ENCODE measurements at regions not wholly inside any gene's neighbourhood (a gene's known extent, or its start where the extent isn't known, plus 50 kb on each side); places are given as distances from the start of the nearest gene placed in this dataset.

- H3K27me3 ChIP-seq (ENCODE audit: control insufficient read depth in 1 of 2, insufficient read depth in 2 of 2, low read length in 2 of 2) = no peaks in the 10 kb centered on the region; a peak in 1 of 5 replicates
- BruUV-seq (replicated peaks) = no TSS peak
- H3K36me3 ChIP-seq (replicated peaks in 1 of 2; ENCODE audit: control insufficient read depth in 1 of 2, insufficient read depth in 2 of 2, low read length in 2 of 2) = no peaks in the 10 kb centered on the region
- no peaks in the 10 kb centered on the region for H4K20me1 ChIP-seq (ENCODE audit: insufficient read depth, low read length)
- no peaks in the 10 kb centered on the region for H3K4me1 ChIP-seq (ENCODE audit: insufficient read depth, low read length)
- POLR2A ChIA-PET = no interaction called here
- no peak overlapping the region for H3K4me3 ChIP-seq (replicated peaks in 1 of 3; ENCODE audit: insufficient read depth in 1 of 3, low read depth in 2 of 3, low read length in 3 of 3)
- no peak overlapping the region for H3K27ac ChIP-seq (ENCODE audit: extremely low read length, insufficient read depth, low read length)
- DNase-seq (ENCODE audit: low spot score) (no peak), ATAC-seq (no peak), FAIRE-seq (no peak)
- H3K4me2 ChIP-seq (ENCODE audit: low read depth, low read length) = no peak overlapping the region
- intact Hi-C loops (cut with micrococcal nuclease; ENCODE audit: unreplicated experiment) (no loop called here), in situ Hi-C loops (cut with HindIII; ENCODE audit: extremely low pct_ligation_motif_present, low pct_unique_long_range_greater_than_20kb) (no loop called here)
- 0% methylated on average over 1 of the region's 1 CpG for WGBS (ENCODE audit: low lambda C conversion rate)
- no peak for TF ChIP-seq ZNF800 (CRISPR knock-in tag; IDR thresholded peaks at IDR 0.05)
- TF ChIP-seq MAZ (IDR thresholded peaks at IDR 0.05; ENCODE audit: borderline replicate concordance, low read depth, low read length) = no peak
- no peak for TF ChIP-seq MAZ (CRISPR knock-in tag; IDR thresholded peaks at IDR 0.05; ENCODE audit: low read depth)
- no peak for TF ChIP-seq ZNF652 (CRISPR knock-in tag; IDR thresholded peaks at IDR 0.05; ENCODE audit: borderline replicate concordance, low read depth)
- no peak for TF ChIP-seq KLF16 (CRISPR knock-in tag; IDR thresholded peaks at IDR 0.05)
- no peak for TF ChIP-seq ZNF530 (CRISPR knock-in tag; IDR thresholded peaks at IDR 0.05; ENCODE audit: low read depth)
- TF ChIP-seq MEIS1 (CRISPR knock-in tag; IDR thresholded peaks at IDR 0.05; ENCODE audit: borderline replicate concordance) = no peak
- TF ChIP-seq GATAD2A (CRISPR knock-in tag; IDR thresholded peaks at IDR 0.05) = no peak
- TF ChIP-seq CENPBD1 (CRISPR knock-in tag; IDR thresholded peaks at IDR 0.05; ENCODE audit: borderline replicate concordance, low read depth) = no peak
- no peak for TF ChIP-seq ZBTB37 (CRISPR knock-in tag; IDR thresholded peaks at IDR 0.05)
- TF ChIP-seq BHLHE40 (IDR thresholded peaks at IDR 0.05; ENCODE audit: low read length) = no peak
- CTCF ChIA-PET (ENCODE audit: low intra/inter-chr PET ratio, low total read pairs) = no interaction called here
- no peak overlapping the region for H3K9ac ChIP-seq (ENCODE audit: insufficient read depth, low read depth, low read length)
- H2AFZ ChIP-seq (ENCODE audit: low read length) = no peak overlapping the region
- no peaks in the 10 kb centered on the region for H3K79me2 ChIP-seq (ENCODE audit: insufficient read depth, low read length)
- H3K9me3 ChIP-seq (ENCODE audit: low read length) = no peaks in the 10 kb centered on the region
These were observed 670.1 kb upstream of the LRRN3 start for GRCh38 chr7:110420788-110421187.
